GM18508 (cell line): ENCODE measurements at regions not wholly inside any gene's neighbourhood (a gene's known extent, or its start where the extent isn't known, plus 50 kb on each side); places are given as distances from the start of the nearest gene placed in this dataset.

Experiments
- ATAC-seq: cut with Tn5 transposase; IDR thresholded peaks from one replicate; pipeline ENCODE4 v1.9.1; 2021; ENCODE audit warnings: moderate number of reproducible peaks; ENCODE audit not compliant: insufficient read depth, unreplicated experiment

GRCh38 chr1:57966751-57967406, 543.0 kb upstream of the DAB1 start:
- no peak for ATAC-seq

GRCh38 chr1:57966340-57966739, 542.5 kb upstream of the DAB1 start:
- ATAC-seq, result no peak

- no peak for ATAC-seq
These were observed 539.7 kb upstream of the DAB1 start for GRCh38 chr1:57963581-57963980.

- no peak for ATAC-seq
These were observed 535.8 kb upstream of the DAB1 start for GRCh38 chr1:57959531-57960241.

- ATAC-seq, result no peak
These were observed 533.7 kb upstream of the DAB1 start for GRCh38 chr1:57957576-57957975.

- no peak for ATAC-seq
These were observed 527.5 kb upstream of the DAB1 start for GRCh38 chr1:57951390-57951789.

GRCh38 chr1:57949168-57949567, 525.3 kb upstream of the DAB1 start:
- no peak for ATAC-seq

- ATAC-seq, result no peak
These were observed 523.6 kb upstream of the DAB1 start for GRCh38 chr1:57947471-57947870.

GRCh38 chr1:57945045-57945444, 521.2 kb upstream of the DAB1 start:
- no peak for ATAC-seq

GRCh38 chr1:57943365-57943764, 519.5 kb upstream of the DAB1 start:
- ATAC-seq, result no peak

GRCh38 chr1:57934745-57935144, 510.9 kb upstream of the DAB1 start:
- no peak for ATAC-seq

GRCh38 chr1:57927003-57927402, 503.1 kb upstream of the DAB1 start:
- no peak for ATAC-seq

GRCh38 chr1:57926025-57926552, 502.2 kb upstream of the DAB1 start:
- no peak for ATAC-seq

GRCh38 chr1:57925226-57925625, 501.4 kb upstream of the DAB1 start:
- no peak for ATAC-seq

GRCh38 chr1:57922130-57922529, 498.3 kb upstream of the DAB1 start:
- ATAC-seq, result no peak

GRCh38 chr1:57916041-57916440, 492.2 kb upstream of the DAB1 start:
- no peak for ATAC-seq

- no peak for ATAC-seq
These were observed 487.6 kb upstream of the DAB1 start for GRCh38 chr1:57911427-57911826.

- ATAC-seq, result no peak
These were observed 486.9 kb upstream of the DAB1 start for GRCh38 chr1:57910782-57911181.

- ATAC-seq, result no peak
These were observed 486.4 kb upstream of the DAB1 start for GRCh38 chr1:57910305-57910704.

- ATAC-seq, result no peak
These were observed 484.5 kb upstream of the DAB1 start for GRCh38 chr1:57908147-57908890.

- ATAC-seq, result no peak
These were observed 477.5 kb upstream of the DAB1 start for GRCh38 chr1:57901208-57901919.
